ENCODE measurements at regions not wholly inside any gene's neighbourhood (a gene's known extent, or its start where the extent isn't known, plus 50 kb on each side); places are given as distances from the start of the nearest gene placed in this dataset.

- no peak for TF ChIP-seq CTCF (IDR thresholded peaks at IDR 0.05)
- TF ChIP-seq POLR2A (IDR thresholded peaks at IDR 0.05): no peak
Observed at GRCh38 chr1:38541223-38541622, 318.3 kb downstream of the RRAGC start.
